Right lung (tissue), 2 donors: ENCODE measurements at regions not wholly inside any gene's neighbourhood (a gene's known extent, or its start where the extent isn't known, plus 50 kb on each side); places are given as distances from the start of the nearest gene placed in this dataset.
"Not testable (repeated sequence)": the region's sequence is repeated elsewhere in the genome, so short reads cannot be mapped to it uniquely, and the experiment has no call there.

Experiments
- DNase-seq, 2 donors: peaks; one replicate each; pipeline ENCODE4 v3.0.0-alpha.2; 2013

DNA sequence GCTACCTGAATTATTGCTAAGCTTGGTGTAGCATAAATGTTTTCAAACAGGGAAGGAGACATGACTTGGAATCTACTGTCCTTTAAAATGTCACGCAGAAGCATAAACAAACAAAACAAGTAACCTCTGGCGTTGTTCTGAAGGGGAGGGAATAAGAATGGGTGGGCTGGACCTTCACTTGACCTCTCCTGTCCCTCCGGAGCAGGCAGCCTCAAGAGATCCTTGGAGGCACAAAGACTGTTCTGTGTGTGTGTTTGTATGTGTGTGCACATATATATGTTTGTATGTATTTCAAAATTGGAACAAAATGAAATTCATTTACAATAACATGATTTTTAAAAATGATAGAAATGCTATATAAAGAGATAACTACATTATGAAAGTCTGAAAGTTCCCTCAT is 91.3 kb upstream of the DCLK2 start:
- DNase-seq, result no peak

GRCh38 chr4:149987330-149988086 is 90.7 kb upstream of the DCLK2 start:
- DNase-seq, result no peak

GRCh38 chr4:149988087-149988410 is 90.2 kb upstream of the DCLK2 start:
- DNase-seq, result no peak

GRCh38 chr4:149993030-149993429 is 85.2 kb upstream of the DCLK2 start:
- DNase-seq, result no peak

DNA sequence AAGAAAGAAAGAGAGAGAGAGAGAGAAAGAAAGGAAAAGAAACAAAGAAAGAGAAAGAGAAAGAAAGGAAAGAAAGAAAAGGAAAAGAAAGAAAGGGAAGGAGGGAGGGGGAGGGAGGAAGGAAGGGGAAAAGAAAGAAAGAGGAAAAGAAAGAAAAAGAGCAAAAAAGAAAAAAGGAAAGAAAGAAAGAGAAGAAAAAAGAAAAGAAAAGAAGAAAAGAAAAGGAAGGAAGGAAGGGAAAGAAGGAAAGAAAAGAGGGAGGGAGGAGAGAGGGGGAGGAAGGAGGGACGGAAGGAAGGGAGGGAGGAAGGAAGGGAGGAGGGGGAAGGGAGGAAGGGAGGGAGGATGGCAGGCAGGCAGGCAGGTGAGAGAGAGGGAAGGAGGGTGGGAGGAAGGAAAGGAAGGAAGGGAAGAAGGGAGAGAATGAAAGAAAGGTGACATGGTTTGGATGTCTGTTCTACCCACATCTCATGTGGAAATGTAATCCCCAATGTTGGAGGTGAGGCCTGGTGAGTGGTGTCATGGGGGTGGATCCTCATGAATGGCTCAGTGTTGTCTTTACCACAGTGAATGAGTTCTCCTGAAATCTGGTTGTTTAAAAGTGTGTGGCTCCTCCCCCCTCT is 83.0 kb upstream of the DCLK2 start:
- DNase-seq, result no peak

DNA sequence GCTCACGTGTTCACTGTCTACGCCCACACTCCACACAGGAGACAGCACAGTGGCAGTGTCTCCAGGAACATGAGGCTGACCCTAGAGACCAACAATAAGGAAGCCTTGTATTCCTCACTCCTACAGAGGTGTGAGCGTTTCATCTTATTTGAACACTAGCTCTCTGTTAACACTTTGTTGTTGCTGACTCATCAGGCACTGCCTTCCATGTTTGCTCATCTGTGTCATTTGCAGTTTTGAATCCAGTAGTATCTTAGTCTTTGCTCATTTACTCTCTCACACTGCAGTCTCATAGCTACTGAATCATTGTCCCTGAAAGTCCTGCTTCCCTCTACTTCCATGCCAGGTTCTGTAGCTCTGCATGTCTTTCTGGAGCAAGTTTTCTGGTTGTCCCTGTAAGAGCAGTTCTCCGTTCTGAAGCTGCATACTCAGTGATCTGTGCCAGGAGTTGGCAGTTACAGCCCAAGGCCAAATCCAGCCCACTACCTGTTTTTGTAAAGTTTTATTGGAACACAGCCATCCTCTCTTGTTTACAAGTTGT is 80.3 kb upstream of the DCLK2 start:
- DNase-seq, result no peak

GRCh38 chr4:149999485-150000074 is 78.7 kb upstream of the DCLK2 start:
- DNase-seq, result peak; percentile 54 to 64

GRCh38 chr4:150001815-150002214 is 76.4 kb upstream of the DCLK2 start:
- no peak for DNase-seq

GRCh38 chr4:150002561-150002960 is 75.7 kb upstream of the DCLK2 start:
- DNase-seq, result no peak

GRCh38 chr4:150004481-150004880 is 73.8 kb upstream of the DCLK2 start:
- DNase-seq, result no peak

DNA sequence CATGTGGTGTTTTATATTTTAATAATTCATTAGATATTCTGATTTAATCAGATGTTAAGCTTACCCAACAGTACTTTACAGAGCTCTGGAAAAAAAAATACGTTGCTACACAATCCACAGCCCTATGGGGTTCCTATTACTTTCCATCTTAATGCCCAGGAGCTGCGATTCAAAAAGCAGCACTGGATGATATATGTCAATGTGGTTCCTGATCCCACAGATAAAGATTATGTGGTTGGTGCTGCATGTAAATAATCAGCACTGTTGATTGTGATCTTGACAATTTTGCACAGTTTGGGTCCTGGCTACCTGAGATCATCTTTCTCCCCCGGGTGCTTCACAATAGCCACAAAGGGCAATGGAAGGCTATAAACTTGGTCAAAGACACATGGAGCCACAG is 72.7 kb upstream of the DCLK2 start:
- no peak for DNase-seq

DNA sequence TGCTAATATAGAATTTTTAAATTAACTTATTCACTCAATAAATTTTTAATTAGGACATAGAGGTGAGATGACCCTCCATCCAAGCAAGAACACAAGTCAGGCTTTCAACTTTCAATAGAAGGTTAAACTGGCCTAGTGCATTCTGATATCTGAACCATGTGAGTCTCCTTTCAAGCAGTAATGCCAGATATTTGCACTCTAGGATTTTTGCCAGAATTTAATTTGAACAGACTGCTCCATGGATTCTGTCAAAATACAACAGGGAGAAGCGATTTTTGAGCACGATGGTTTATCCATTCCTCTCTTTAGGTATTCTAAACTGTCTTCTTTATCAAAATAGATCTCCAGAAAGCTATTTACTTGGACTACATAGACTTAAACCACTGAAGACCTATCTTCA is 72.0 kb upstream of the DCLK2 start:
- peak; percentile 30 to 31 for DNase-seq

GRCh38 chr4:150007512-150007911 is 70.7 kb upstream of the DCLK2 start:
- DNase-seq, result no peak

GRCh38 chr4:150008546-150008945 is 69.7 kb upstream of the DCLK2 start:
- no peak for DNase-seq

- DNase-seq, result no peak
These were observed 68.7 kb upstream of the DCLK2 start for GRCh38 chr4:150009533-150009932.

DNA sequence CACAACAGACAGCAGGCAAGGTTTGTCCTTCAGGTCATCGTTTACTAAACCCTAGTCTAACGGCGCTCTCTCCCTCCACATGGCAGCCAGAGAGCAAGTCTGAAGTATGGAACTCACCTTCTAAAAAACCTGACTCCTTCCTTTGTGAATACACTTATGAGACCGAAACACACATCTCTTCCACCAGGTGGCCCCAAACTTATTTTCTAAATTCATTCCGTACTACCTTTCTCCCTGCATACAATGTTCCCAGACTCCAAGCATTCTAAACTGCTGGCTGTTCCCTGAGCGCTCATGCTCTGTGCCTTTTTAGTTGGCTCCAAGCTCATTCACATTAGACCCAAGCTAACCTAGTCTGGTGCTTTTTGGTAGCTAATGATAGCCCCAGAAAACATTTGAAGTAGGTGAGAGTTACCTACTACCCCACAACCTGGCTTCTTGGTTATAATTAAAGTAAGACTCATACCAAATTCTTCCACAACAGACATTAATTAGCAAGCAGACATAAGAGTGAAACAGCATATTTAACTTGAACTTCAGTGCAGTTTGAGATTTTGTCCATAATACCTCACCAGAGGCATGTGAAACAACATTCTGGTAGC is 67.6 kb upstream of the DCLK2 start:
- DNase-seq, result no peak

- DNase-seq, result no peak
These were observed 65.3 kb upstream of the DCLK2 start for GRCh38 chr4:150012851-150013360.

- DNase-seq, result not testable (repeated sequence)
These were observed 62.3 kb upstream of the DCLK2 start for GRCh38 chr4:150015910-150016309.

GRCh38 chr4:150016621-150017020 is 61.6 kb upstream of the DCLK2 start:
- not testable (repeated sequence) for DNase-seq

DNA sequence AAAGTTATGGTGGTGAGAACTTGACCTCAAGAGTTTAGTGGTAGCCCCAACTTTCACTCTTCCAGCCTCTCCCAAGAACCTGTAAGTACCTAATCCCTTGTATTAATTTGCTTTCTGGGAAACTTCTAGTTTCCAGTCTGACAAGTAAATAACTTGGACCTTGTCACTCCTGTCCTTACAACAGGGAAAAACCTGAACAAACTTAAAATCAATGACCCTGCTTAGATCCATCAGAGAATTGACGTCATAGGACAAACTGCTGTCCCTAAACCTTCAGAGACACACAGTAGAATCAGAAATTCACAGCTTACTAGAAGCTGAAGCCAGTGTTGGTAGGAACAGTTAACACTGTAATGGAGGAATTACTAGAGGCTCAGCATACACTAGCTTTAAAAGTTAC is 60.0 kb upstream of the DCLK2 start:
- DNase-seq, result no peak

- DNase-seq, result no peak
These were observed 56.8 kb upstream of the DCLK2 start for GRCh38 chr4:150021483-150021882.

GRCh38 chr4:150023489-150023888 is 54.8 kb upstream of the DCLK2 start:
- DNase-seq, result no peak

GRCh38 chr4:150026987-150027386 is 51.3 kb upstream of the DCLK2 start:
- not testable (repeated sequence) for DNase-seq
